Breast epithelium (tissue), 4 donors: ENCODE measurements at regions not wholly inside any gene's neighbourhood (a gene's known extent, or its start where the extent isn't known, plus 50 kb on each side); places are given as distances from the start of the nearest gene placed in this dataset.
"Not testable (repeated sequence)": the region's sequence is repeated elsewhere in the genome, so short reads cannot be mapped to it uniquely, and the experiment has no call there.

ENCODE experiments used
- DNase-seq, 2 donors: peaks; one replicate each; pipeline ENCODE4 v3.0.0-alpha.2; 2019; ENCODE audit warnings: low spot score in 2 of 2
- H3K27ac ChIP-seq, 2 donors: fragments of 200-600 bp; sonication (generic) in 1 of 2; one replicate each; pipeline ENCODE4 v1.5.1; 2016 to 2019; ENCODE audit warnings: mild to moderate bottlenecking in 1 of 2
- H3K27me3 ChIP-seq, 2 donors: fragments of 200-600 bp; sonication (generic) in 1 of 2; one replicate each; pipeline versions ENCODE4 v1.5.1 to v1.6.0; 2017 to 2019; ENCODE audit warnings: control low read depth in 1 of 2, mild to moderate bottlenecking in 1 of 2
- H3K36me3 ChIP-seq: fragments of 200-600 bp; one replicate; pipeline ENCODE4 v1.5.1; 2019
- H3K4me1 ChIP-seq, 2 donors: fragments of 200-600 bp; sonication (generic); one replicate each; pipeline ENCODE4 v1.5.1; 2016 to 2019; ENCODE audit warnings: control low read depth in 1 of 2
- H3K4me3 ChIP-seq, 3 donors: fragments of 200-600 bp; sonication (generic); 1 replicate in 2 of 3; 2 replicates in 1 of 3; pipeline ENCODE4 v1.5.1; 2016 to 2019; ENCODE audit warnings: mild to moderate bottlenecking in 3 of 3, moderate library complexity in 2 of 3
- H3K9me3 ChIP-seq, 2 donors: fragments of 200-600 bp; sonication (generic) in 1 of 2; one replicate each; pipeline ENCODE4 v1.5.1; 2016 to 2019; ENCODE audit warnings: control low read depth in 1 of 2
- CTCF ChIP-seq, 3 donors: fragments of 450-650 bp; IDR thresholded peaks; one replicate each; pipeline ENCODE4 v1.5.1; 2016 to 2017; ENCODE audit warnings: antibody characterized with exemption in 3 of 3, mild to moderate bottlenecking in 3 of 3, moderate library complexity in 3 of 3
- POLR2A ChIP-seq: fragments of 450-650 bp; IDR thresholded peaks from one replicate; pipeline ENCODE4 v1.6.1; 2016; ENCODE audit warnings: antibody characterized with exemption, mild to moderate bottlenecking, moderate library complexity
- POLR2AphosphoS5 ChIP-seq, 3 donors: sonication (generic); formaldehyde crosslinking; IDR thresholded peaks; one replicate each; pipeline ENCODE4 v1.6.1; 2017; ENCODE audit warnings: antibody characterized with exemption in 3 of 3
- intact Hi-C: fragments of 100-400 bp; cut with DNase I; formaldehyde crosslinking; loops from one replicate; pipeline ENCODE4 v1.15.1; 2023; ENCODE audit warnings: low total_unique reads

GRCh38 chr19:23597661-23598060, 89.4 kb downstream of the ZNF675 start:
- H3K4me3 ChIP-seq = no peak overlapping the region
- no peak for DNase-seq
- TF ChIP-seq CTCF (IDR thresholded peaks at IDR 0.05) (no peak), POLR2A (no peak), POLR2AphosphoS5 (IDR thresholded peaks at IDR 0.05) (no peak)
- H3K27me3 ChIP-seq = no peaks in the 10 kb centered on the region
- peaks cover 8 to 12% of the 10 kb centered on the region in 2 donors for H3K9me3 ChIP-seq
- H3K4me1 ChIP-seq = no peaks in the 10 kb centered on the region
- H3K36me3 ChIP-seq = no peaks in the 10 kb centered on the region
- intact Hi-C loops = no loop called here
- H3K27ac ChIP-seq = no peak overlapping the region

DNA sequence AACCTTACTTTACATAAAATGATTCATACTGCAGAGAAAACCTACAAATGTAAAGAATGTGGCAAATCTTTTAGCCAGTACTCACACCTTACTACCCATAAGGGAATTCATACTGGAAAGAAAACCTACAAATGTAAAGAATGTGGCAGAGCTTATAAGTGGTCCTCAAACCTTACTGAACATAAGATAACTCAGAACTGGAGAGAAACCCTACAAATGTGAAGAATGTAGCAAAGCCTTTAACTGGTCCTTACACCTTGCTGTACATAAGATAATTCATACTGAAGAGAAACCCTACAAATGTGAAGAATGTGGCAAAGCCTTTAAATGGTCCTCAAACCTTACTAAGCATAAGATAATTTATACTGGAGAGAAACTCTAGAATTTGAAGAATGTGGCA, 90.1 kb downstream of the ZNF675 start:
- H3K27me3 ChIP-seq = no peaks in the 10 kb centered on the region
- H3K36me3 ChIP-seq = no peaks in the 10 kb centered on the region
- H3K9me3 ChIP-seq = peaks cover 16% of the 10 kb centered on the region in 2 donors
- H3K4me3 ChIP-seq = no peak overlapping the region
- no peak for DNase-seq
- intact Hi-C loops = no loop called here
- H3K4me1 ChIP-seq = no peaks in the 10 kb centered on the region
- no peak overlapping the region for H3K27ac ChIP-seq
- TF ChIP-seq POLR2AphosphoS5 (IDR thresholded peaks at IDR 0.05) (no peak), CTCF (IDR thresholded peaks at IDR 0.05) (no peak), POLR2A (no peak)

GRCh38 chr19:23594311-23594710, 92.7 kb downstream of the ZNF675 start:
- H3K27me3 ChIP-seq, H3K36me3 ChIP-seq, intact Hi-C loops, DNase-seq, H3K4me1 ChIP-seq, H3K27ac ChIP-seq, H3K4me3 ChIP-seq: not testable (repeated sequence)
- H3K9me3 ChIP-seq = peaks cover 13 to 25% of the 10 kb centered on the region in 2 donors

DNA sequence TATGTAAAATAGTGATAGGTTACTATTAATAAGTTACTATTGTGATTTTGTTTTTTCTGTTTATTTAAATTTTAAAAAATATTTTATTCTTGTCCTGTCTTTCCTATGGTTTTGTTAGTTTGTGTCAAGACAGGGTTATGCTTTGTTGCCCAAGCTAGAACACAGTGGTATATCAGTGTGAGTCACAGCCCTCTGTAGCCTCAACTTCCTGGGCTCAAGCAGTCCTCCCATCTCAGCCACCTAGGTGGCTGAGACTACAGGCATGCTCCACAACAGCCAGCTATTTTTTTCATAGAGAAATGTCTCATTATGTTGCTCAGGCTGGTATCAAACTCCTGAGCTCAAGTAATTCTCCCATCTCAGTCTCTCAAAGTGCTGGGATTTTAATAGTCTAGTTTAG, 99.5 kb downstream of the ZNF675 start:
- DNase-seq = no peak
- peaks cover 8 to 30% of the 10 kb centered on the region in 2 donors for H3K9me3 ChIP-seq
- no peak for TF ChIP-seq POLR2A
- no peak for TF ChIP-seq CTCF (IDR thresholded peaks at IDR 0.05)
- TF ChIP-seq POLR2AphosphoS5 (IDR thresholded peaks at IDR 0.05) = no peak
- intact Hi-C loops = no loop called here
- no peak overlapping the region for H3K27ac ChIP-seq
- no peaks in the 10 kb centered on the region for H3K4me1 ChIP-seq
- H3K36me3 ChIP-seq = no peaks in the 10 kb centered on the region
- no peaks in the 10 kb centered on the region for H3K27me3 ChIP-seq
- no peak overlapping the region for H3K4me3 ChIP-seq

GRCh38 chr19:23577501-23577900, 109.5 kb downstream of the ZNF675 start:
- H3K9me3 ChIP-seq = peaks cover 6 to 16% of the 10 kb centered on the region in 2 donors
- H3K36me3 ChIP-seq = no peaks in the 10 kb centered on the region
- no peaks in the 10 kb centered on the region for H3K27me3 ChIP-seq
- no peak for TF ChIP-seq POLR2AphosphoS5 (IDR thresholded peaks at IDR 0.05)
- TF ChIP-seq POLR2A = no peak
- TF ChIP-seq CTCF (IDR thresholded peaks at IDR 0.05) = no peak
- intact Hi-C loops = no loop called here
- no peaks in the 10 kb centered on the region for H3K4me1 ChIP-seq
- no peak for DNase-seq
- no peak overlapping the region for H3K27ac ChIP-seq
- no peak overlapping the region for H3K4me3 ChIP-seq

DNA sequence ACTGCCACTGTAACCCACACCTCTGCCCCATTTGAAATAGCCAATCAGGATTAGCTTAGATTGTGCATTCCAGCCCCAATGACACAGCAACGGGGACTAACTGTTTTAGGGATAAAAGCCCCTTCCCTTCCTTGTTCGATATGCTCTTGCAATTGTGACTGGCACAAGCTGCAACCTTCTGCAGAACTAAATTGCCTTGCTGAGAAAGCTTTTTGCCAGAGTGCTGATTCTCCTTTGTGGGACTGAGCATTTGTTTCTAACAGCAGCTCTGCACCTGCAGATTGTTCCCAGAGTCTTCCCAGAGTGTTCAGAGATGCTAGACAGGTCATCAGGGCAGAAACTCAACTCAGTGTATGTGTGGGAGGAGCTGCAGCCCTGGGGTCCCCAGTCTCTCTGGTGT, 115.8 kb downstream of the ZNF675 start:
- Histone ChIP-seq H3K27me3 (no peaks in the 10 kb centered on the region), H3K27ac (no peak overlapping the region), H3K4me1 (no peaks in the 10 kb centered on the region), H3K9me3 (peaks cover 41 to 48% of the 10 kb centered on the region in 2 donors), H3K4me3 (no peak overlapping the region), H3K36me3 (no peaks in the 10 kb centered on the region)
- TF ChIP-seq POLR2AphosphoS5 (IDR thresholded peaks at IDR 0.05) = no peak
- TF ChIP-seq POLR2A = no peak
- TF ChIP-seq CTCF (IDR thresholded peaks at IDR 0.05) = no peak
- intact Hi-C loops = no loop called here
- no peak for DNase-seq

DNA sequence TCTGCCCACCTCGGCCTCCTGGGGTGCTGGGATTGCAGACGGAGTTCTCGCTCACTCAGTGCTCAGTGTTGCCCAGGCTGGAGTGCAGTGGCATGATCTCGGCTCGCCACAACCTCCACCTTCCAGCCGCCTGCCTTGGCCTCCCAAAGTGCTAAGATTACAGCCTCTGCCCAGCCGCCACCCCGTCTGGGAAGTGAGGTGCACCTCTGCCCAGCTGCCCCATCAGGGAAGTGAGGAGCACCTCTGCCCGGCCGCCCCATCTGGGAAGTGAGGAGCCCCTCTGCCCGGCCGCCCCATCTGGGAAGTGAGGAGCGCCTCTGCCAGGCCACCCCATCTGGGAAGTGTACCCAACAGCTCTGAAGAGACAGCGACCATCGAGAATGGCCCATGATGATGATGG, 118.9 kb downstream of the ZNF675 start:
- H3K9me3 ChIP-seq = peaks cover 39 to 40% of the 10 kb centered on the region in 2 donors
- H3K36me3 ChIP-seq, H3K4me1 ChIP-seq, intact Hi-C loops, H3K27me3 ChIP-seq, DNase-seq, H3K27ac ChIP-seq, H3K4me3 ChIP-seq: not testable (repeated sequence)
